ENCODE measurements at regions not wholly inside any gene's neighbourhood (a gene's known extent, or its start where the extent isn't known, plus 50 kb on each side); places are given as distances from the start of the nearest gene placed in this dataset.

GRCh38 chr12:111194703-111195051 is 174.2 kb downstream of the PHETA1 start (continued):
- no peak for TF ChIP-seq ZNF26 (tag by site-specific recombination; IDR thresholded peaks at IDR 0.05)
- TF ChIP-seq ZBTB44 (tag by site-specific recombination; IDR thresholded peaks at IDR 0.05): no peak
- TF ChIP-seq ZNF223 (tag by site-specific recombination; IDR thresholded peaks at IDR 0.05): no peak
- TF ChIP-seq SETDB1 (IDR thresholded peaks at IDR 0.05; ENCODE audit: insufficient read length, low read length): no peak
- no peak for TF ChIP-seq ZNF514 (tag by site-specific recombination; IDR thresholded peaks at IDR 0.05)
- no peak for TF ChIP-seq AEBP2 (tag by site-specific recombination; IDR thresholded peaks at IDR 0.05; ENCODE audit: borderline replicate concordance)
- no peak for TF ChIP-seq ZNF23 (tag by site-specific recombination; IDR thresholded peaks at IDR 0.05; ENCODE audit: borderline replicate concordance)
- no peak for TF ChIP-seq EGR2 (tag by site-specific recombination; IDR thresholded peaks at IDR 0.05; ENCODE audit: low read depth)
- no peak for TF ChIP-seq ZNF658 (tag by site-specific recombination; IDR thresholded peaks at IDR 0.05)

- H3K27ac ChIP-seq (ENCODE audit: extremely low read depth, low read depth, low read length): no peak overlapping the region
- no peaks in the 10 kb centered on the region for H3K4me1 ChIP-seq (ENCODE audit: control insufficient read depth, insufficient read depth, low read length)
- no peak overlapping the region for H3K4me3 ChIP-seq (ENCODE audit: low read depth, low read length)
- no peaks in the 10 kb centered on the region for H3K36me3 ChIP-seq (ENCODE audit: control insufficient read depth in 2 of 2, insufficient read depth in 1 of 2, low read length in 2 of 2)
- ChIA-PET POLR2A (no interaction called here), CTCF (no interaction called here)
- TF ChIP-seq ZNF19 (tag by site-specific recombination; IDR thresholded peaks at IDR 0.05; ENCODE audit: low read depth) (no peak), ZNF768 (tag by site-specific recombination; IDR thresholded peaks at IDR 0.05) (peak; percentile 82; the same call in 1 of the 2 replicates)
- no peaks in the 10 kb centered on the region for H3K9me3 ChIP-seq (ENCODE audit: control insufficient read depth, insufficient read depth, low read depth, low read length)
Measured at GRCh38 chr12:111193977-111194702, 174.8 kb downstream of the PHETA1 start.

GRCh38 chr12:111193496-111193895 is 175.4 kb downstream of the PHETA1 start:
- TF ChIP-seq ZNF2 (tag by site-specific recombination; IDR thresholded peaks at IDR 0.05) (no peak), ZSCAN4 (tag by site-specific recombination; IDR thresholded peaks at IDR 0.05) (no peak), ZNF37A (tag by site-specific recombination; IDR thresholded peaks at IDR 0.05) (no peak), ZFP41 (tag by site-specific recombination; IDR thresholded peaks at IDR 0.05; ENCODE audit: borderline replicate concordance) (no peak), KLF7 (tag by site-specific recombination; IDR thresholded peaks at IDR 0.05; ENCODE audit: borderline replicate concordance) (no peak), ZNF266 (tag by site-specific recombination; IDR thresholded peaks at IDR 0.05; ENCODE audit: low read depth) (no peak), ZNF18 (tag by site-specific recombination; IDR thresholded peaks at IDR 0.05) (no peak)
- ChIA-PET POLR2A (no interaction called here), CTCF (no interaction called here)
- Histone ChIP-seq H3K9me3 (ENCODE audit: control insufficient read depth, insufficient read depth, low read depth, low read length) (no peaks in the 10 kb centered on the region), H3K27ac (ENCODE audit: extremely low read depth, low read depth, low read length) (no peak overlapping the region), H3K36me3 (ENCODE audit: control insufficient read depth in 2 of 2, insufficient read depth in 1 of 2, low read length in 2 of 2) (no peaks in the 10 kb centered on the region), H3K4me1 (ENCODE audit: control insufficient read depth, insufficient read depth, low read length) (no peaks in the 10 kb centered on the region), H3K4me3 (ENCODE audit: low read depth, low read length) (no peak overlapping the region)

All from HEK293 (cell line).